ENCODE measurements at regions not wholly inside any gene's neighbourhood (a gene's known extent, or its start where the extent isn't known, plus 50 kb on each side); places are given as distances from the start of the nearest gene placed in this dataset.
"Not testable (repeated sequence)": the region's sequence is repeated elsewhere in the genome, so short reads cannot be mapped to it uniquely, and the experiment has no call there.

- no peak for DNase-seq
These were observed 50.8 kb upstream of the MBOAT1 start for GRCh38 chr6:20263059-20263458.

DNA sequence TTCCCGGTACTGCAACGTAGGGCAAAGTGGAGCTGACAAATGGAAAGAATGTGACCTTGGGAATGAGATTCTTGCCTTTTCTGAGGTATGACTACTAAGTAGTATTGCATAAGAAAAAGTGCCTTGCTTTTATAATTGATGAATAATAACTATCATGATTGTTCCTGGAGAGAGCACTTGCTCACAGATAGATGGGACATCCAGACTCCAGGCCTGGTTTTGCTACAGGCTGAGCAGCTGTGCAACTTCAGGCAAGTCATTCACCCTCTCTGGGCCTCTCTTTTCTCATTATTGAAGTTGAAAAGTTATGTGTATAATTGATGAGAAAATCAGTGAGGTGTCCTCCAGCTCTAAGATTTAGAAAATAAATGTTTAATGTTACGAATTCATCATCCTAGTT, 53.6 kb upstream of the MBOAT1 start:
- no peak for DNase-seq

GRCh38 chr6:20266851-20267608, 54.8 kb upstream of the MBOAT1 start:
- DNase-seq: no peak

- no peak for DNase-seq
These were observed 56.9 kb upstream of the MBOAT1 start for GRCh38 chr6:20269181-20269580.

GRCh38 chr6:20271818-20272217, 59.5 kb upstream of the MBOAT1 start:
- DNase-seq: no peak

- no peak for DNase-seq
These were observed 61.9 kb upstream of the MBOAT1 start for GRCh38 chr6:20274137-20274536.

GRCh38 chr6:20275837-20276236, 63.6 kb upstream of the MBOAT1 start:
- DNase-seq: not testable (repeated sequence)

- DNase-seq: not testable (repeated sequence)
These were observed 65.5 kb upstream of the MBOAT1 start for GRCh38 chr6:20277724-20278123.

GRCh38 chr6:20279051-20279450, 66.8 kb upstream of the MBOAT1 start:
- no peak for DNase-seq

- no peak for DNase-seq
These were observed 67.5 kb upstream of the MBOAT1 start for GRCh38 chr6:20279608-20280287.

DNA sequence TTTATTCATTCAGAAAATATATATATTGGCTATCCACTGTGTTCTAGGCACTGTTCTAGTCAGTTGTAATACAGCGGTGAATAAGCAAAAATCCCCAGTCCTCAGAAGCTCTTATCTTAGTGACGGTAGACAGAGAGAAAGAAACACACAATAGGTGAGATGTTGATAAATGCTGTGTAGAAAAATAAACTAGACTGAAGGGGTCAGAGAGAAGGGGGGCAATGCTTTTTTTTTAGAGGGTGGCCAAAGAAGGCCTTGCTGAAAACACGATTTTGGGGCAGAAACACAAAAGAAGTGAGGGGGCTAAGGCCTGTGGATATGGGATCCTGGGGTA, 68.0 kb upstream of the MBOAT1 start:
- DNase-seq: no peak

GRCh38 chr6:20284672-20285071, 72.4 kb upstream of the MBOAT1 start:
- DNase-seq: no peak

- DNase-seq: no peak
These were observed 74.8 kb upstream of the MBOAT1 start for GRCh38 chr6:20286968-20287565.

GRCh38 chr6:20291764-20292580, 79.7 kb upstream of the MBOAT1 start:
- DNase-seq: peak; percentile 85

GRCh38 chr6:20292905-20293304, 80.6 kb upstream of the MBOAT1 start:
- DNase-seq: no peak

- no peak for DNase-seq
These were observed 89.0 kb upstream of the MBOAT1 start for GRCh38 chr6:20301256-20301655.

GRCh38 chr6:20302168-20302567, 89.9 kb upstream of the MBOAT1 start:
- no peak for DNase-seq

GRCh38 chr6:20302702-20303251, 90.5 kb upstream of the MBOAT1 start:
- no peak for DNase-seq

- DNase-seq: no peak
These were observed 94.2 kb upstream of the MBOAT1 start for GRCh38 chr6:20306491-20306890.

DNA sequence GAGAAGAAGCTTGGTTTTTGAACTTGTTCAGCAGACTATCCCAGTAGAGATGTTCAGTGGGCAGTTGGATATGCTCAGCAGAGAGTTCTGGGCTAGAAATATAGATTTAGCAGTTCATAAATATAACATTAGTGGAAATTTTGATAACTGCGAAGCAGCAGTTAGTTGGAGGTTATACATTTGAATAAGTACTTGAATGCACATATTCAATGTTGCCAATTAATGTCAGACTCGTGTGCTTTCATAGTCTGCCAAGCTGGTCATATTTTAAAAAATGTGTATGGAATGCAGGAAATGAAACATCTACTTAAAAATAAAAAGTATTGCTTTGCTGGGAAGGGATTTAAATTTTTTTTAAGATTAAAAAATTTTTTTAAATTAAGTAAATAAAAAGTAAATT, 92.5 kb upstream of the E2F3 start:
- DNase-seq: no peak

GRCh38 chr6:20310185-20310584, 91.5 kb upstream of the E2F3 start:
- no peak for DNase-seq

DNA sequence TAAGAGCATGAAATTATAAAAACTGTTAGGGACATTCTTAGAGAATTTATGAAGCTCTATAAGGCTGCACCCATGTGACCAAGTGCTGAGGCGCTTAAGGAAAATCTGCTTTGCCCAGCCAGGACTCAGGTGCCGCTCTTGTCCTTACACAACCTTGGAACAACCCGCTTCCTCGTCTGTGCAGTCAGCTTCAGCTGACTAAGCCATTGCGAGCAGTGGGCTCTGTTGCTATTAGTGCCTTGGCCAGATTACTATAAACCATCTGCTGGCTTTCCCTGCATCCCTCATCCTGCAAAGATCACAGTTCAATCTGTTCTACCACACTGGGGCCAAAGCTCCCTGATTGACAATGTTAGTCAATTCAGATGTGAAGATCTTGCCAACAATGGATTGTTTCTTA, 89.1 kb upstream of the E2F3 start:
- DNase-seq: no peak

DNA sequence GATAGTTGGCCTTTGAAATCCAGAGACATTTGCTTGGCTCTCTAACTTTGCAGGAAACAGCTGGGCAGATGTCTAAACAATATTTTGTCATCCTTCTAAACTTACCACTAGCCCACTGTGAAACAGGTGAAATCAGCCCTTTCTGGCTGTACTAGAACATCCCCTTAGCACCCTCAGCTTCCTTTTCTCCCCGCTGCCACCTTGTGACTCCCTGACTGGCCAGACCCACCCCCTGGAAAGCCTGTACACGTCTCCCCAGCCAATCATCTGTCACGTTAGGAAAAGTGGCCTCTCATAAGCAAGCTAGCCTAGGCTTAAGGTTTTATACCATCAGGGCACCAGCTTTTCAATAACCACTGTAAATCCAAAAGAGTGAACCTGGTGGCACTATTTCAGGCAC, 88.6 kb upstream of the E2F3 start:
- no peak for DNase-seq

Data from islet precursor cell (in vitro differentiated cells).